Thyroid gland (tissue), 4 donors: ENCODE measurements at regions not wholly inside any gene's neighbourhood (a gene's known extent, or its start where the extent isn't known, plus 50 kb on each side); places are given as distances from the start of the nearest gene placed in this dataset.

ENCODE experiments used
- DNase-seq, 2 donors: peaks; one replicate each; pipeline ENCODE4 v3.0.0-alpha.2; 2019
- H3K27ac ChIP-seq, 3 donors: fragments of 200-600 bp; sonication (generic); 1 replicate in 2 of 3; 2 replicates in 1 of 3; pipeline ENCODE4 v1.5.1; 2016 to 2019; ENCODE audit warnings: mild to moderate bottlenecking in 1 of 3, moderate library complexity in 1 of 3
- H3K27me3 ChIP-seq: fragments of 200-600 bp; sonication (generic); one replicate; pipeline ENCODE4 v1.5.1; 2019
- H3K36me3 ChIP-seq, 2 donors: fragments of 200-600 bp; sonication (generic); one replicate each; pipeline ENCODE4 v1.5.1; 2016 to 2019
- H3K4me1 ChIP-seq, 2 donors: fragments of 200-600 bp; sonication (generic); one replicate each; pipeline ENCODE4 v1.5.1; 2017 to 2019
- H3K4me3 ChIP-seq, 3 donors: fragments of 200-600 bp; sonication (generic); replicated peaks in 1 of 3; 1 replicate in 2 of 3; 2 replicates in 1 of 3; pipeline ENCODE4 v1.5.1; 2016; ENCODE audit warnings: mild to moderate bottlenecking in 1 of 3
- H3K9me3 ChIP-seq: fragments of 200-600 bp; sonication (generic); one replicate; pipeline ENCODE4 v1.5.1; 2017
- POLR2A ChIP-seq, 2 donors: fragments of 450-650 bp; IDR thresholded peaks; one replicate each; pipeline ENCODE4 v1.6.1; 2017; ENCODE audit warnings: antibody characterized with exemption in 2 of 2, mild to moderate bottlenecking in 2 of 2, moderate library complexity in 1 of 2
- WGBS, 2 donors: methylation state at CpG; one replicate each; pipeline ENCODE4 v1.1.5; 2017; 5-methylcytosine and 5-hydroxymethylcytosine counted together
- intact Hi-C: fragments of 100-400 bp; cut with DNase I; formaldehyde crosslinking; loops from one replicate; pipeline ENCODE4 v1.15.1; 2023
- TF ChIP-seq, protein P1 (sequence below), 6 experiments: fragments of 200-600 bp in 3 of 6; fragments of 450-650 bp in 3 of 6; sonication (generic) in 3 of 6; IDR thresholded peaks; one replicate each; pipeline ENCODE4 v1.5.1; 2016 to 2019; ENCODE audit warnings: antibody characterized with exemption in 6 of 6, mild to moderate bottlenecking in 2 of 6, inconsistent platforms in 1 of 6, moderate library complexity in 1 of 6

- no peaks in the 10 kb centered on the region for H3K36me3 ChIP-seq
- intact Hi-C loops = no loop called here
- H3K27ac ChIP-seq = no peak overlapping the region
- no peaks in the 10 kb centered on the region for H3K9me3 ChIP-seq
- no peak for DNase-seq
- no peak for TF ChIP-seq POLR2A (IDR thresholded peaks at IDR 0.05)
- TF ChIP-seq, protein P1, sequence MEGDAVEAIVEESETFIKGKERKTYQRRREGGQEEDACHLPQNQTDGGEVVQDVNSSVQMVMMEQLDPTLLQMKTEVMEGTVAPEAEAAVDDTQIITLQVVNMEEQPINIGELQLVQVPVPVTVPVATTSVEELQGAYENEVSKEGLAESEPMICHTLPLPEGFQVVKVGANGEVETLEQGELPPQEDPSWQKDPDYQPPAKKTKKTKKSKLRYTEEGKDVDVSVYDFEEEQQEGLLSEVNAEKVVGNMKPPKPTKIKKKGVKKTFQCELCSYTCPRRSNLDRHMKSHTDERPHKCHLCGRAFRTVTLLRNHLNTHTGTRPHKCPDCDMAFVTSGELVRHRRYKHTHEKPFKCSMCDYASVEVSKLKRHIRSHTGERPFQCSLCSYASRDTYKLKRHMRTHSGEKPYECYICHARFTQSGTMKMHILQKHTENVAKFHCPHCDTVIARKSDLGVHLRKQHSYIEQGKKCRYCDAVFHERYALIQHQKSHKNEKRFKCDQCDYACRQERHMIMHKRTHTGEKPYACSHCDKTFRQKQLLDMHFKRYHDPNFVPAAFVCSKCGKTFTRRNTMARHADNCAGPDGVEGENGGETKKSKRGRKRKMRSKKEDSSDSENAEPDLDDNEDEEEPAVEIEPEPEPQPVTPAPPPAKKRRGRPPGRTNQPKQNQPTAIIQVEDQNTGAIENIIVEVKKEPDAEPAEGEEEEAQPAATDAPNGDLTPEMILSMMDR (IDR thresholded peaks at IDR 0.05) = no peak
- no peaks in the 10 kb centered on the region for H3K27me3 ChIP-seq
- no peak overlapping the region for H3K4me3 ChIP-seq
- peaks cover 0 to 9% of the 10 kb centered on the region in 2 donors for H3K4me1 ChIP-seq
Observed at GRCh38 chr2:212903413-212903812, 248.0 kb downstream of the IKZF2 start.

DNA sequence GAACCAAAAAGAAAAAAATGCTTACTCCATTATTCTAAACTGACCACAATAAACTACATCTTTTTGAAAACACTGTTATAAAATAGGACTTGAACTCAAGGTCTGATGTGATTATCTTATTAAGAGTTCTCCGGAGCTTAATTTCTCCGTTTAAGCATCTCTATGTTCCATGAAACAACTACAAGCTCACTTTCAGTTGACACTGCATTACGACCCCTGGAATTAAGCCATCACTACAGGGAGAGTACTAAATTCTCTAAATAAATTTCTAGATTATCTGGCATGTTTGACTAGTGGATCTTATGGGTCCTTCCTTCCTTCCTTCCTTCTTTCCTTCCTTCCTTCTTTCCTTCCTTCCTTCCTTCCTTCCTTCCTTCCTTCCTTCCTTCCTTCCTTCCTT, 249.0 kb downstream of the IKZF2 start:
- Histone ChIP-seq H3K4me3 (no peak overlapping the region), H3K36me3 (no peaks in the 10 kb centered on the region), H3K27me3 (no peaks in the 10 kb centered on the region), H3K4me1 (peaks cover 0 to 9% of the 10 kb centered on the region in 2 donors), H3K27ac (no peak overlapping the region), H3K9me3 (no peaks in the 10 kb centered on the region)
- DNase-seq = no peak
- 77 to 82% methylated on average over 3 of the region's 3 CpGs for WGBS, 2 donors
- no peak for TF ChIP-seq POLR2A (IDR thresholded peaks at IDR 0.05)
- TF ChIP-seq, protein P1 (IDR thresholded peaks at IDR 0.05) = no peak
- intact Hi-C loops = no loop called here

DNA sequence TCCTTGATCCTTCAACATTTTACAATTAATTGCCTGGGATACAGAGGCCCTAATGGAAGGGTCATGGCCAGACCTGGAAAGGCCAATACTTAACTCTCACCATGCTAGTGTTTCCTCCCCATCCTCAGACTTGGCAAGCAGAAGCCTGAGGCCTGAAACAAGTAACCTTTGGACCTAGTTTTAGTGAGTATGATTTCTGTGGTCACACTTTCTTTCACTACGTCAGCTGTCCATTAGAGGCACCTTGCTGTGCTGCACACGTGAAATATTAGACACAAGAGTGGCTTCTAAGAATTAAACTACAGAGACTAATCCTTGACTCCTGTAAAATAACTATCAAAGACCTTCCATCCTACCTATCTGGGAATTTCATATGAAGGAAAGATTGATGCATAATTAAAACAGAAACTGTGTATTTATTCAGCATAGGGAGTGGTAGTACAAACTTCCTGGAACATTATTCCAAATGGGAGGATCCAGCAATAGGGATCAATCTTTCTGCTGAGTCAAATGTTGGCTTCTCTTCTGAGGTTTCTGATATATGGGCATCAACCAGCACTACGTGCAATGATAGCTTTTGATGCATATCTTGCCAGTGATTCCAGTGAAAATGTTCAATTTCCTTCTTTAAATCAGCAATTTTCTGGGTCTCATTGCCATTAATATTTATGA, 249.7 kb downstream of the IKZF2 start:
- Histone ChIP-seq H3K27ac (no peak overlapping the region), H3K9me3 (no peaks in the 10 kb centered on the region), H3K4me3 (no peak overlapping the region), H3K36me3 (no peaks in the 10 kb centered on the region), H3K27me3 (no peaks in the 10 kb centered on the region), H3K4me1 (peaks cover 0 to 8% of the 10 kb centered on the region in 2 donors)
- TF ChIP-seq, protein P1 (IDR thresholded peaks at IDR 0.05) = no peak
- TF ChIP-seq POLR2A (IDR thresholded peaks at IDR 0.05) = no peak
- intact Hi-C loops = no loop called here
- DNase-seq = no peak
- 86 to 92% methylated on average over 3 of the region's 3 CpGs for WGBS, 2 donors

GRCh38 chr2:212900715-212901114, 250.7 kb downstream of the IKZF2 start:
- Histone ChIP-seq H3K27ac (no peak overlapping the region), H3K27me3 (no peaks in the 10 kb centered on the region), H3K4me1 (no peaks in the 10 kb centered on the region), H3K36me3 (no peaks in the 10 kb centered on the region), H3K4me3 (no peak overlapping the region), H3K9me3 (no peaks in the 10 kb centered on the region)
- TF ChIP-seq POLR2A (IDR thresholded peaks at IDR 0.05) = no peak
- TF ChIP-seq, protein P1 (IDR thresholded peaks at IDR 0.05) = no peak
- intact Hi-C loops = no loop called here
- WGBS, 2 donors = 79 to 82% methylated on average over 1 of the region's 1 CpG
- no peak for DNase-seq

- intact Hi-C loops = loop anchor here (10.0 kb wide), 1 partner anchor 213 kb away; no protein-coding TSS in a partner anchor
- no peak for TF ChIP-seq POLR2A (IDR thresholded peaks at IDR 0.05)
- TF ChIP-seq, protein P1 (IDR thresholded peaks at IDR 0.05) = no peak
- Histone ChIP-seq H3K27ac (no peak overlapping the region), H3K36me3 (no peaks in the 10 kb centered on the region), H3K9me3 (no peaks in the 10 kb centered on the region), H3K27me3 (no peaks in the 10 kb centered on the region), H3K4me3 (no peak overlapping the region), H3K4me1 (no peaks in the 10 kb centered on the region)
- WGBS, 2 donors = 93 to 96% methylated on average over 3 of the region's 3 CpGs
- no peak for DNase-seq
Observed at GRCh38 chr2:212898011-212898410, 253.4 kb downstream of the IKZF2 start.
